ENCODE measurements at regions not wholly inside any gene's neighbourhood (a gene's known extent, or its start where the extent isn't known, plus 50 kb on each side); places are given as distances from the start of the nearest gene placed in this dataset.

GRCh38 chr6:121607721-121608120, 172.3 kb downstream of the GJA1 start:
- H3K4me3 ChIP-seq (replicated peaks in 1 of 3; ENCODE audit: insufficient read depth in 1 of 3, low read depth in 2 of 3, low read length in 3 of 3), result no peak overlapping the region
- no peak overlapping the region for H3K27ac ChIP-seq (ENCODE audit: extremely low read length, insufficient read depth, low read length)
- TF ChIP-seq ZNF609 (CRISPR knock-in tag; IDR thresholded peaks at IDR 0.05; ENCODE audit: borderline replicate concordance) (no peak), MXI1 (IDR thresholded peaks at IDR 0.05; ENCODE audit: borderline replicate concordance, low read depth, low read length) (no peak), KLF13 (CRISPR knock-in tag; IDR thresholded peaks at IDR 0.05) (no peak), XBP1 (CRISPR knock-in tag; IDR thresholded peaks at IDR 0.05) (no peak), ERF (CRISPR knock-in tag; IDR thresholded peaks at IDR 0.05) (no peak), BHLHE40 (IDR thresholded peaks at IDR 0.05; ENCODE audit: low read length) (no peak), SMARCE1 (IDR thresholded peaks at IDR 0.05; ENCODE audit: borderline replicate concordance) (no peak), UBTF (CRISPR knock-in tag; IDR thresholded peaks at IDR 0.05) (no peak), MTF1 (CRISPR knock-in tag; IDR thresholded peaks at IDR 0.05) (no peak), ZXDC (CRISPR knock-in tag; IDR thresholded peaks at IDR 0.05) (no peak), ZNF503 (CRISPR knock-in tag; IDR thresholded peaks at IDR 0.05) (no peak), ZNF615 (CRISPR knock-in tag; IDR thresholded peaks at IDR 0.05; ENCODE audit: borderline replicate concordance) (no peak), RFX3 (CRISPR knock-in tag; IDR thresholded peaks at IDR 0.05) (no peak), ZNF563 (CRISPR knock-in tag; IDR thresholded peaks at IDR 0.05) (no peak), ESRRA (CRISPR knock-in tag; IDR thresholded peaks at IDR 0.05; ENCODE audit: low read depth) (no peak)

More at GRCh38 chr6:121607721-121608120, 172.3 kb downstream of the GJA1 start:
- no peak for FAIRE-seq
- intact Hi-C loops (cut with micrococcal nuclease; ENCODE audit: unreplicated experiment), result no loop called here
- under 1% methylated on average over 2 of the region's 2 CpGs for WGBS (ENCODE audit: low lambda C conversion rate)
- H4K20me1 ChIP-seq (ENCODE audit: insufficient read depth, low read length), result no peaks in the 10 kb centered on the region; the same call in 1 of the 2 replicates
- H3K36me3 ChIP-seq (replicated peaks in 1 of 2; ENCODE audit: control insufficient read depth in 1 of 2, insufficient read depth in 2 of 2, low read length in 2 of 2), result no peaks in the 10 kb centered on the region
- no peak overlapping the region for H3K4me2 ChIP-seq (ENCODE audit: low read depth, low read length)
- no peak for DNase-seq (ENCODE audit: low spot score)
- H3K27me3 ChIP-seq (ENCODE audit: control insufficient read depth in 1 of 2, insufficient read depth in 2 of 2, low read length in 2 of 2), result no peaks in the 10 kb centered on the region
- H2AFZ ChIP-seq (ENCODE audit: low read length), result no peak overlapping the region
- POLR2A ChIA-PET, result no interaction called here
- no peaks in the 10 kb centered on the region for H3K79me2 ChIP-seq (ENCODE audit: insufficient read depth, low read length)
- no peak for ATAC-seq
- in situ Hi-C loops (cut with HindIII; ENCODE audit: extremely low pct_ligation_motif_present, low pct_unique_long_range_greater_than_20kb), result no loop called here
- no peaks in the 10 kb centered on the region for H3K4me1 ChIP-seq (ENCODE audit: insufficient read depth, low read length)
- no peaks in the 10 kb centered on the region for H3K9me3 ChIP-seq (ENCODE audit: low read length)
- no peak overlapping the region for H3K9ac ChIP-seq (ENCODE audit: insufficient read depth, low read depth, low read length)
- no TSS peak for BruUV-seq (replicated peaks)
- CTCF ChIA-PET (ENCODE audit: low intra/inter-chr PET ratio, low total read pairs), result no interaction called here
